GM19025 (cell line): ENCODE measurements at regions not wholly inside any gene's neighbourhood (a gene's known extent, or its start where the extent isn't known, plus 50 kb on each side); places are given as distances from the start of the nearest gene placed in this dataset.

Source experiments
- ATAC-seq: cut with Tn5 transposase; IDR thresholded peaks from one replicate; pipeline ENCODE4 v1.9.1; 2021; ENCODE audit warnings: mild to moderate bottlenecking, low read depth, moderate library complexity; ENCODE audit not compliant: unreplicated experiment

DNA sequence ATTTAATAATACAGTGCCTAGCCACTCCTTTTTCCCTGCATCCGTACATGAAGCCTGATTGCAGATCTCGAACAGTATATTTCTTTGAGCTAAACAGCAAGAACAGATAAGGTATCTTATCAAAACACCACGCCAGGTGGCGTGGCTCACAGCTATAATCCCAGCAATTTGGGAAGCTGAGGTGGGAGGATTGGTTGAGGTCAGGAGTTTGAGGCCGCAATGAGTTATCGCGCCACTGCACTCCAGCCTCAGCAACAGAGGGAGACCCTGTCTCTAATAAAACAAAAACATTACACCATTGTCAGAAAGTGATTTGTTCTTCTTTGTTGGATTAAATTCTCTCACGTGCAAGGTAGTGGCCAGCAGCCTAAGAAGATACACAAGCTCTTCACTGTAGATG, 291.2 kb upstream of the DMRT1 start:
- no peak for ATAC-seq

DNA sequence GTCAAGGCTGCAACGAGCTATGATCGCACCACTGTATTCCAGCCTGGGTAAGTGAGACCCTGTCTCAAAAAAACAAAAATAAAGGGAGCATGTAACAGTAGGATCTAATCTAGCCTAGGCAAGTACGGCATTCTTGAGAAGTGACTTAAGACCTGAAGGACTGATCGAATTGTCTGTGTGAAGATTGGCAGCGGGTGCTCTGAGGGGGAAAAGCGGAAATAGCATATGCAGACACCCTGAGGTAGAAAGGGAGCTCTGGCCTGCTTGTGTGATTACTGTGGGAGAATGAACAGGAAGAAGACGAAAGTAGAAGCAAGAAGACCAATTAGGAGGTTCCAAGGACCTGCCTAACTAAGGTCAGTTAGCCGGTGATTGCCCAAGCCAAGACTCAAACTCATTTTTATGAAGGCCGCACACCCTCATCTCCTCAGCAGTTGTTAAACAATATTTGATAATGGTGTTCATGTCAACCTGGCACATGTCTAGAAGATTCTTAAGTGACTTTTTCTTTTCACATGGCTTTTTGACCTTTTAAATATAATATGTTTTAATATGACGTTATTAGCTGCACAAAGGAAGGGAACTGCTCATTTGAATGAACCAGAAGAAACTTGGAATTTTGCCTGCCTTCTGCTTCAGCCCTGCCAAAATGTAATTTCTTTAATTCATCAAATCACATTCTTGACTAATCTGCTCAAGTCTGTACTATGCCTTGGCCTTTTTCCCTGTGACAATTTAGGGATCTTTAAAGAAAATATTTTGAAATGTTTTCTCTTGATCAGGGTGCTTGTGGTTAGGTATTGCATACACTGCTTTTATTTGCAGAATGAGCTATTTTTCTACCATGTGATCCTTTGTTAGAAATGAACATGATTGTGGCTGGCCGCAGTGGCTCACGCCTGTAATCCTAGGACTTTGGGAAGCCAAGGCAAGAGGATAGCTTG, 289.2 kb upstream of the DMRT1 start:
- ATAC-seq = no peak

DNA sequence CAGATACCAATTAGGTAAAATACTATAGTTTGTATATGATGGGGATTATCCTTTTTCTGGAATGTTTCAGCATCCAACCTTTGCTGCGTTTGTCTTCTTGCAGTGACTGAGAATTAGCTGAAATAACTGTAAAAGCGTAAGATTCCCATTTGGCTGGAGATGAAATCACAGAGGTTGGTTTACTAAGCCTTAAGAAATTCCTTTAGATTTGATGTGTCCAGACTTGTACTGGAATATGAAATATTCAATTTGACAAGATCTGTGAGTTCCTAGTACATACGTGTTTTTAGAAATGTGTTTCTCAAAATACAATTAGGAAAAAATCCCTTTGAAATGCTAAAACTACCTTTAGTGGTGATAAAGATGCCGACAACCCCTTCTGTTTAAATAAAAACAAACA, 286.0 kb upstream of the DMRT1 start:
- ATAC-seq = no peak

DNA sequence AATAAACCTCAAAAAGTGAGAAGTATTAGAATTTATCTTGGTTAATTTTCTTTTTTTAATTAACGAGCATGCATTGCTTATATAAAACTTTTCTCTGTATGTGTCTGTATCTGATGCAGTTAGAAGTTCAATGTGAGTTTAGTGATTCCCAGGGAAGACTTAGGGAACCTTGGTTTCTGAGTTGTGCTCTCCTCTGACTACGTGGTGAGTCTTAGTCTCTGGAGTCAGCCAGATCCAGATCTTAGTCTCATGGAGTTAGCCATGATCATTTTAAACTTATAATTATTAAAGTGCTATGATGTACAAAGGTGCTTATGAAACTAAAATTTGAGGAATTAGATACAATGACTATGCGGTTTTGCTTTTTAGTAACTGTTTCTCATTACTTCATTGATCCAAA, 285.3 kb upstream of the DMRT1 start:
- ATAC-seq = no peak

GRCh38 chr9:556675-557074, 284.8 kb upstream of the DMRT1 start:
- no peak for ATAC-seq

- no peak for ATAC-seq
Measured at GRCh38 chr9:557601-558201, 283.8 kb upstream of the DMRT1 start.

- no peak for ATAC-seq
Measured at GRCh38 chr9:561427-561826, 280.1 kb upstream of the DMRT1 start.

GRCh38 chr9:563200-563599, 278.3 kb upstream of the DMRT1 start:
- no peak for ATAC-seq

- no peak for ATAC-seq
Measured at GRCh38 chr9:565528-565927, 276.0 kb upstream of the DMRT1 start.

DNA sequence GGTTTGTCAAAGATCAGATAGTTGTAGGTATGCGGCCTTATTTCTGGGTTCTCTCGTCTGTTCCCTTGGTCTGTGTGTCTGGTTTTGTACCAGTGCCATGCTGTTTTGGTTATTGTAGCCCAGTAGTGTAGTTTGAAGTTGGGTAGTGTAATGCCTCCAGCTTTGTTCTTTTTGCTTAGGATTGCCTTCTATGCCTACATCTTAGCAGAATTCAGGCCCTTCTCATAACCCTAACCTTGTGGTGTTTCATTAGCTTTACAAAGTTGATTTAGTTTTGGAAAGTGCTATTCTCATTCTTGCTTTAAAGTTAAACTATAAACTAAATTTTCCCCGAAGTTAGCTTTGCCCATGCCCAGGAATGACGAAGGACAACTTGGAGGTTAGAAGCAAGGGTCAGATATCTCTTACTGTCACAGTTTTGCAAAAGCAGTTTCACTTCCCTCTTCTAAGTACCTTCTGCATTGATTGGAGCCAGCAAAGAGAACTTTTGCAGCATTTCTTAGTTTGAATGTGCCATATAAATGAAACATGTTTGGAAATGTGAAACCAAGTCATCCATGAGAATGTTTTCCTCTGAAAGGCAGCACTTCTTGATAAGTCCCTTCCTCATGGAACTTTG, 274.3 kb upstream of the DMRT1 start:
- peak; percentile 60 for ATAC-seq

DNA sequence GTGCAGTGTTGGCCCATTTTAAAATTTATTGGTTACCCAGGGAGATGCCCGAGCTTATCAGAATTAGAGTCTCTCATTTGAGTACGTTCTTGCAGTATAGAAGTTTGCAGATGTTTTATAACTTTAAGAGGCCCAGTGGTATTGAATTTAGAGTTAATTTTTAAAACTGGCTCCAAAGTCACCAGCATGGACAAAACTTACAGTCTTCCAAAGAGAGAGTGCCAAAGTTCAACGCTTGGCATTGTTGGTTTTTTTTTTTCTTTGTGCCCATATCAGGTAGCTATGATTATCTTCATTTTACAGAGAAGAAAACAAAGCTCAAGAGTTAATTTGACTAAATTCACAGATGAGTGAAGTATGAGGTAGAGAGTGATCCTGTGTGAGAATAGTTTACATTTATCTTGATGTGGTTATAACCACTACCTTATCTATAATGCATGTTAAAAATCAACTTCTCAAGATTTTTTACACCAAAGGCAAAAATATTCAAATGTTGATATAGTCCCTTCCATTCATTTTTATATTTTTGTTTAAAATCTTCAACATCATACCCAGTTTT, 273.7 kb upstream of the DMRT1 start:
- no peak for ATAC-seq

DNA sequence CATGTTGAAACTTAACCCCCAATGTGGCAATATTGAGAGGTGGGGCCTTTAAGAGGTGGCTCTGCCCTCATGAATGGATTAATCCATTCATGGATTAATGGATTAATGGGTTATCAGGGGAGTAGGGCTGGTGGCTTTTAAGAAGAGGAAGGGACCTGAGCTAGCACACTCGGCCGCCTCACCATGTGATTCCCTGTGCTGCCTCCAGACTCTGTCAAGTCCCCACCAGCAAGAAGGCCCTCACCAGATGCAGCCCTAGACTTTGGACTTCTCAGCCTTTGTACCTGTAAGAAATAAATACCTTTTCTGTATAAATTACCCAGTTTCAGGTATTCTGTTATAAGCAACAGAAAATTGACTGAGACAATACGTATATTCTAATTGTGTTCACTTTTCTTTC, 272.2 kb upstream of the DMRT1 start:
- ATAC-seq = no peak

DNA sequence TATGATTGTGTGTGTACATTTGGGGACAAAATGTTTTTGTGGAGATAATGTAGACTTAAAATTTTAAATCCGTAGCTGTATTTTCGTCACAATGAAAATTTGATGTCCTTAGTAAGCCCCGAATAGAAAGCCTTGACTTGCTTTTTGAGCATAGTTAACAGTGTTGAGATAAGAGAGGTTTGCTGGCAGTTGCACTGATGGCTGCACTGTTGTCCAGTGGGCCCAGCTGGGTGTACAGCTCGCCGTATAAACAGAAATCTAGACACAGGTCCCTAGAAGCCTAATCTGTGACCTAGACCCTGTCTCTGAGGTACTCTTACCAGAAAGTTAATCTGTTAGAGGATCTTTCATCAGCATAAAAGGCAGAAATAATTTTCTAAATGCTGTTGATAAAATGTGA, 271.3 kb upstream of the DMRT1 start:
- ATAC-seq = no peak

- no peak for ATAC-seq
Measured at GRCh38 chr9:571066-571465, 270.4 kb upstream of the DMRT1 start.

DNA sequence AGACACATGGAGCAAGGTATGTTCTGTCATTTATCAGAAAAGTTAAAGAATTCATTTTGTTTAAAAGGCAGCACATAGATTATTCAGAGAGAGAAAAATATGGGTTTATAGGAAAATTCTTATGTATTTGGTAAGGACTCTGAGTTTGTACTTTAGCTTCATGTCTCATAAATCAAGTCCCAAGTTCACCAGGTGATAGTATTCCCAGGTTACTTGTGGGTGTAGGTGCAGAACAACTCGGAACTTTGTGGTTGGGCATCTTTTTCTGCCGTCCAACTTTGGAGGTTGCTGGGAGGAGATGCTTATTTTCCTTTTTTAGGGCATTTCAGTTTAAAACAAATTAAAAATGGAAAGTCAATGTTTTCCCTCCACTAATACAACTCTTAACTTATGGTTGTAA, 269.8 kb upstream of the DMRT1 start:
- ATAC-seq = no peak

- ATAC-seq = no peak
Measured at GRCh38 chr9:573691-574410, 267.6 kb upstream of the DMRT1 start.

- no peak for ATAC-seq
Measured at GRCh38 chr9:575139-575538, 266.4 kb upstream of the DMRT1 start.

DNA sequence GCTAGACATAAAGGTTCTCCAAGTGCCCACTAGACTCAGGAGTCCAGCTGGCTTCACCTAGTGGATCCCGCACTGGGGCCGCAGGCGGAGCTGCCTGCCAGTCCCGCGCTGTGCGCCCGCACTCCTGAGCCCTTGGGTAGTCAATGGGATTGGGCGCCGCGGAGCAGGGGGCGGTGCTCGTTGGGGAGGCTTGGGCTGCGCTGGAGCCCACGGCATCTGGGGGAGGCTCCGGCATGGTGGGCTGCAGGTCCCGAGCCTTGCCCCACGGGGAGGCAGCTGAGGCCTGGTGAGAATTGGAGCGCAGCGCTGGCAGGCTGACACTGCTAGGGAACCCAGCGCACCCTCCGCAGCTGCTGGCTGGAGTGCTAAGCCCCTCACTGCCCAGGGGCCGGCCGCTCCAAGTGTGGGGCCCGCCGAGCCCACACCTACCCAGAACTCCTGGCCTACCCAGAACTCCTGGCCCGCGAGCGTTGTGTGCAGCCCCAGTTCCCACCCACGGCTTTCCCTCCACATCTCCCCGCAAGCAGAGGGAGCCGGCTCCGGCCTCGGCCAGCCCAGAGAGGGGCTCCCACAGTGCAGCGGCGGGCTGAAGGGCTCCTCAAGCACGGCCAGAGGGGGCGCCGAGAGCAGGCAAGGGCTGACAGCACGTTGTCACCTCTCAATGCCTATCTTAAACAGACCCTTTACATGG, 260.7 kb upstream of the DMRT1 start:
- no peak for ATAC-seq

GRCh38 chr9:581673-582497, 259.6 kb upstream of the DMRT1 start:
- ATAC-seq = no peak
